ENCODE measurements at regions not wholly inside any gene's neighbourhood (a gene's known extent, or its start where the extent isn't known, plus 50 kb on each side); places are given as distances from the start of the nearest gene placed in this dataset.

- BruUV-seq (replicated peaks) = no TSS peak
- no peaks in the 10 kb centered on the region for H3K9me3 ChIP-seq (ENCODE audit: low read depth, low read length, poor library complexity, severe bottlenecking)
- no peak for TF ChIP-seq EZH2 (IDR thresholded peaks at IDR 0.05; ENCODE audit: borderline replicate concordance, low read depth, low read length, poor library complexity, severe bottlenecking)
- TF ChIP-seq, protein P1, sequence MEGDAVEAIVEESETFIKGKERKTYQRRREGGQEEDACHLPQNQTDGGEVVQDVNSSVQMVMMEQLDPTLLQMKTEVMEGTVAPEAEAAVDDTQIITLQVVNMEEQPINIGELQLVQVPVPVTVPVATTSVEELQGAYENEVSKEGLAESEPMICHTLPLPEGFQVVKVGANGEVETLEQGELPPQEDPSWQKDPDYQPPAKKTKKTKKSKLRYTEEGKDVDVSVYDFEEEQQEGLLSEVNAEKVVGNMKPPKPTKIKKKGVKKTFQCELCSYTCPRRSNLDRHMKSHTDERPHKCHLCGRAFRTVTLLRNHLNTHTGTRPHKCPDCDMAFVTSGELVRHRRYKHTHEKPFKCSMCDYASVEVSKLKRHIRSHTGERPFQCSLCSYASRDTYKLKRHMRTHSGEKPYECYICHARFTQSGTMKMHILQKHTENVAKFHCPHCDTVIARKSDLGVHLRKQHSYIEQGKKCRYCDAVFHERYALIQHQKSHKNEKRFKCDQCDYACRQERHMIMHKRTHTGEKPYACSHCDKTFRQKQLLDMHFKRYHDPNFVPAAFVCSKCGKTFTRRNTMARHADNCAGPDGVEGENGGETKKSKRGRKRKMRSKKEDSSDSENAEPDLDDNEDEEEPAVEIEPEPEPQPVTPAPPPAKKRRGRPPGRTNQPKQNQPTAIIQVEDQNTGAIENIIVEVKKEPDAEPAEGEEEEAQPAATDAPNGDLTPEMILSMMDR (conservative IDR thresholded peaks at IDR 0.05; ENCODE audit: low read depth, low read length) = no peak
- intact Hi-C loops (cut with micrococcal nuclease; ENCODE audit: unreplicated experiment) = no loop called here
- no peak overlapping the region for H3K27ac ChIP-seq (ENCODE audit: low read depth, low read length, poor library complexity, severe bottlenecking)
- ChIA-PET POLR2A (ENCODE audit: low non-redundant PET) (no interaction called here), CTCF (no interaction called here)
- H3K36me3 ChIP-seq (ENCODE audit: insufficient read depth, low read length, poor library complexity, severe bottlenecking) = no peaks in the 10 kb centered on the region
- DNase-seq (ENCODE audit: low spot score) = no peak
- no peaks in the 10 kb centered on the region for H3K27me3 ChIP-seq (replicated peaks; ENCODE audit: insufficient read depth, low read depth, low read length, poor library complexity)
- H3K4me1 ChIP-seq (ENCODE audit: insufficient read depth, low read length, poor library complexity, severe bottlenecking) = no peaks in the 10 kb centered on the region
- no peak overlapping the region for H3K4me3 ChIP-seq (ENCODE audit: low read depth, low read length, poor library complexity, severe bottlenecking)
Observed at GRCh38 chr14:66163023-66163422, 323.1 kb upstream of the CCDC196 start.

GRCh38 chr14:66165337-66165736 lies 320.8 kb upstream of the CCDC196 start:
- Histone ChIP-seq H3K36me3 (ENCODE audit: insufficient read depth, low read length, poor library complexity, severe bottlenecking) (no peaks in the 10 kb centered on the region), H3K27ac (ENCODE audit: low read depth, low read length, poor library complexity, severe bottlenecking) (no peak overlapping the region), H3K27me3 (replicated peaks; ENCODE audit: insufficient read depth, low read depth, low read length, poor library complexity) (no peaks in the 10 kb centered on the region), H3K9me3 (ENCODE audit: low read depth, low read length, poor library complexity, severe bottlenecking) (no peaks in the 10 kb centered on the region), H3K4me1 (ENCODE audit: insufficient read depth, low read length, poor library complexity, severe bottlenecking) (no peaks in the 10 kb centered on the region), H3K4me3 (ENCODE audit: low read depth, low read length, poor library complexity, severe bottlenecking) (no peak overlapping the region)
- intact Hi-C loops (cut with micrococcal nuclease; ENCODE audit: unreplicated experiment) = no loop called here
- CTCF ChIA-PET = no interaction called here
- POLR2A ChIA-PET (ENCODE audit: low non-redundant PET) = no interaction called here
- TF ChIP-seq EZH2 (IDR thresholded peaks at IDR 0.05; ENCODE audit: borderline replicate concordance, low read depth, low read length, poor library complexity, severe bottlenecking) = no peak
- TF ChIP-seq, protein P1 (conservative IDR thresholded peaks at IDR 0.05; ENCODE audit: low read depth, low read length) = no peak
- BruUV-seq (replicated peaks) = no TSS peak
- no peak for DNase-seq (ENCODE audit: low spot score)

- Histone ChIP-seq H3K4me3 (ENCODE audit: low read depth, low read length, poor library complexity, severe bottlenecking) (no peak overlapping the region), H3K36me3 (ENCODE audit: insufficient read depth, low read length, poor library complexity, severe bottlenecking) (no peaks in the 10 kb centered on the region), H3K4me1 (ENCODE audit: insufficient read depth, low read length, poor library complexity, severe bottlenecking) (peaks cover 6% of the 10 kb centered on the region), H3K27ac (ENCODE audit: low read depth, low read length, poor library complexity, severe bottlenecking) (no peak overlapping the region), H3K9me3 (ENCODE audit: low read depth, low read length, poor library complexity, severe bottlenecking) (no peaks in the 10 kb centered on the region), H3K27me3 (replicated peaks; ENCODE audit: insufficient read depth, low read depth, low read length, poor library complexity) (no peaks in the 10 kb centered on the region)
- POLR2A ChIA-PET (ENCODE audit: low non-redundant PET) = no interaction called here
- intact Hi-C loops (cut with micrococcal nuclease; ENCODE audit: unreplicated experiment) = no loop called here
- no TSS peak for BruUV-seq (replicated peaks)
- peak; percentile 43 for DNase-seq (ENCODE audit: low spot score)
- TF ChIP-seq, protein P1 (conservative IDR thresholded peaks at IDR 0.05; ENCODE audit: low read depth, low read length) = no peak
- no peak for TF ChIP-seq EZH2 (IDR thresholded peaks at IDR 0.05; ENCODE audit: borderline replicate concordance, low read depth, low read length, poor library complexity, severe bottlenecking)
- CTCF ChIA-PET = no interaction called here
Observed at GRCh38 chr14:66174453-66174891, 311.7 kb upstream of the CCDC196 start.
